H1 (cell line): ENCODE measurements at regions not wholly inside any gene's neighbourhood (a gene's known extent, or its start where the extent isn't known, plus 50 kb on each side); places are given as distances from the start of the nearest gene placed in this dataset.

Source experiments
- CTCF ChIA-PET: fragments of 300-600 bp; sonication (Branson Sonifier 250); formaldehyde crosslinking; loops from one replicate; lab custom pipeline; 2021; ENCODE audit not compliant: partially characterized antibody; lab: Charles Lee
- POLR2A ChIA-PET: fragments of 300-600 bp; sonication (Branson Sonifier 250); formaldehyde crosslinking; loops from one replicate; lab custom pipeline; 2021; ENCODE audit warnings: inconsistent platforms; ENCODE audit not compliant: partially characterized antibody; lab: Charles Lee
- DNase-seq, 2 experiments: peaks; one replicate each; pipeline versions ENCODE4 v3.0.0 to v3.0.0-alpha.2; 2010 to 2022; ENCODE audit warnings: low spot score in 2 of 2, low read depth in 1 of 2, mixed read lengths in 1 of 2
- FAIRE-seq: peaks from 2 replicates; lab custom pipeline; 2011; peaks lifted over from hg19 to GRCh38; lab: Jason Lieb, UNC
- H2AFZ ChIP-seq: 2 replicates; pipeline ENCODE4 v1.8.1; 2012; ENCODE audit warnings: low read length, inconsistent platforms
- H2AK5ac ChIP-seq: 2 replicates; pipeline ENCODE4 v1.6.1; 2013; ENCODE audit warnings: low read depth, low read length
- H2BK120ac ChIP-seq: replicated peaks from 2 replicates; pipeline ENCODE3; 2013; ENCODE audit warnings: low read depth, low read length, inconsistent platforms
- H2BK12ac ChIP-seq: 2 replicates; pipeline ENCODE4 v1.6.1; 2013; ENCODE audit warnings: low read depth, low read length
- H2BK15ac ChIP-seq: 2 replicates; pipeline ENCODE4 v1.6.1; 2013; ENCODE audit warnings: low read length
- H2BK20ac ChIP-seq: 2 replicates; pipeline ENCODE4 v1.6.1; 2013; ENCODE audit warnings: low read length
- H2BK5ac ChIP-seq: 2 replicates; pipeline ENCODE4 v1.6.1; 2013; ENCODE audit warnings: low read depth, low read length
- H3K14ac ChIP-seq: 2 replicates; pipeline ENCODE4 v1.6.1; 2013; ENCODE audit warnings: inconsistent platforms; ENCODE audit not compliant: insufficient read length
- H3K18ac ChIP-seq: 2 replicates; pipeline ENCODE4 v1.6.1; 2013; ENCODE audit warnings: low read length; ENCODE audit errors: extremely low read depth
- H3K23ac ChIP-seq: 2 replicates; pipeline ENCODE4 v1.6.1; 2013; ENCODE audit warnings: inconsistent platforms; ENCODE audit not compliant: insufficient read length
- H3K23me2 ChIP-seq: 2 replicates; pipeline ENCODE4 v1.6.1; 2013; ENCODE audit warnings: low read depth, low read length
- H3K27ac ChIP-seq: 2 replicates; pipeline ENCODE4 v1.6.1; 2011; ENCODE audit warnings: low read depth, low read length, inconsistent platforms
- H3K27me3 ChIP-seq, 4 experiments: replicated peaks in 1 of 4; 1 replicate in 1 of 4; 2 replicates in 3 of 4; pipeline versions ENCODE4 v1.6.1 to v1.8.1; 2011 to 2013; ENCODE audit warnings: low read length in 3 of 4, mild to moderate bottlenecking in 3 of 4, inconsistent platforms in 2 of 4, mixed read lengths in 2 of 4, moderate library complexity in 1 of 4; ENCODE audit not compliant: control insufficient read depth in 3 of 4, insufficient read depth in 3 of 4; ENCODE audit errors: extremely low read depth in 1 of 4
- H3K36me3 ChIP-seq, 4 experiments: 2 replicates each; pipeline versions ENCODE4 v1.6.1 to v1.8.1; 2011 to 2013; ENCODE audit warnings: mild to moderate bottlenecking in 4 of 4, low read length in 3 of 4, moderate library complexity in 2 of 4, control low read depth in 1 of 4, inconsistent platforms in 1 of 4; ENCODE audit not compliant: insufficient read depth in 4 of 4, control insufficient read depth in 2 of 4
- H3K4ac ChIP-seq: replicated peaks from 2 replicates; pipeline ENCODE3; 2013; ENCODE audit warnings: low read length, low read depth, mixed read lengths, inconsistent platforms; ENCODE audit not compliant: insufficient read length
- H3K4me1 ChIP-seq, 4 experiments: replicated peaks in 1 of 4; 1 replicate in 1 of 4; 2 replicates in 3 of 4; pipeline versions ENCODE4 v1.6.1 to v1.8.1; 2011 to 2013; ENCODE audit warnings: low read length in 3 of 4, inconsistent platforms in 2 of 4, mixed read lengths in 1 of 4; ENCODE audit not compliant: insufficient read depth in 4 of 4, control insufficient read depth in 3 of 4
- H3K4me2 ChIP-seq, 2 experiments: 2 replicates each; pipeline versions ENCODE4 v1.6.1 to v1.8.1; 2011 to 2013; ENCODE audit warnings: low read depth in 2 of 2, low read length in 2 of 2, control low read depth in 1 of 2, inconsistent platforms in 1 of 2, mild to moderate bottlenecking in 1 of 2; ENCODE audit not compliant: insufficient read depth in 1 of 2
- H3K4me3 ChIP-seq, 4 experiments: fragments of 200-600, 300-600 bp in 1 of 4; sonication (generic), shearing (Covaris generic), sonication (Bioruptor Twin) in 1 of 4; 2 replicates each; pipeline versions ENCODE4 v1.5.1 to v1.8.1; 2011 to 2016; ENCODE audit warnings: low read length in 4 of 4, low read depth in 3 of 4, control low read depth in 2 of 4, inconsistent platforms in 2 of 4, mild to moderate bottlenecking in 2 of 4, mixed read lengths in 1 of 4, moderate library complexity in 1 of 4; ENCODE audit not compliant: insufficient read depth in 2 of 4; ENCODE audit errors: extremely low read depth in 1 of 4
- H3K56ac ChIP-seq: replicated peaks from 2 replicates; pipeline ENCODE3; 2013; ENCODE audit warnings: low read depth, mild to moderate bottlenecking, mixed read lengths, low read length, inconsistent platforms; ENCODE audit not compliant: insufficient read length
- H3K79me1 ChIP-seq: 2 replicates; pipeline ENCODE4 v1.6.1; 2013; ENCODE audit warnings: low read depth, low read length, control low read depth
- H3K79me2 ChIP-seq, 2 experiments: 2 replicates each; pipeline versions ENCODE4 v1.6.1 to v1.8.1; 2012 to 2013; ENCODE audit warnings: low read length in 2 of 2, mild to moderate bottlenecking in 2 of 2, inconsistent platforms in 1 of 2; ENCODE audit not compliant: insufficient read depth in 2 of 2, control insufficient read depth in 1 of 2
- H3K9ac ChIP-seq, 4 experiments: replicated peaks in 1 of 4; 1 replicate in 1 of 4; 2 replicates in 3 of 4; pipeline versions ENCODE4 v1.6.1 to v1.8.1; 2011 to 2013; ENCODE audit warnings: low read depth in 3 of 4, low read length in 3 of 4, control low read depth in 2 of 4, mild to moderate bottlenecking in 2 of 4, moderate library complexity in 2 of 4, inconsistent platforms in 1 of 4; ENCODE audit errors: extremely low read depth in 1 of 4
- H3K9me3 ChIP-seq, 2 experiments: 2 replicates each; pipeline versions ENCODE4 v1.6.1 to v1.8.1; 2012 to 2013; ENCODE audit warnings: mild to moderate bottlenecking in 2 of 2, moderate library complexity in 2 of 2, control low read depth in 1 of 2, inconsistent platforms in 1 of 2, low read depth in 1 of 2, low read length in 1 of 2, mixed read lengths in 1 of 2; ENCODE audit not compliant: insufficient read depth in 2 of 2
- H4K20me1 ChIP-seq, 2 experiments: replicated peaks in 1 of 2; 2 replicates each; pipeline versions ENCODE3 to v1.8.1; 2011 to 2013; ENCODE audit warnings: inconsistent platforms in 2 of 2, low read length in 2 of 2, mild to moderate bottlenecking in 1 of 2; ENCODE audit not compliant: insufficient read depth in 2 of 2, control insufficient read depth in 1 of 2
- H4K5ac ChIP-seq: 2 replicates; pipeline ENCODE4 v1.6.1; 2013; ENCODE audit warnings: low read length, low read depth, mixed read lengths, inconsistent platforms; ENCODE audit not compliant: insufficient read length
- H4K8ac ChIP-seq: 2 replicates; pipeline ENCODE4 v1.8.0; 2013; ENCODE audit warnings: mild to moderate bottlenecking, moderate library complexity, low read length, inconsistent platforms; ENCODE audit not compliant: insufficient read depth; ENCODE audit errors: extremely low read depth
- H4K91ac ChIP-seq: replicated peaks from 2 replicates; pipeline ENCODE3; 2013; ENCODE audit warnings: low read length, mixed read lengths, inconsistent platforms; ENCODE audit not compliant: insufficient read length
- ASH2L ChIP-seq: fragments of 200-600, 300-600 bp; sonication (generic); IDR thresholded peaks from one replicate; pipeline ENCODE4 v1.7.1; 2017; ENCODE audit warnings: low read length
- EGR1 ChIP-seq: IDR thresholded peaks from 2 replicates; pipeline ENCODE4 v1.6.1; 2011; ENCODE audit warnings: low read depth, low read length, borderline replicate concordance
- GTF2F1 ChIP-seq: IDR thresholded peaks from 2 replicates; pipeline ENCODE4 v1.6.1; 2012; ENCODE audit warnings: low read depth, low read length, improper control_type of control experiment, borderline replicate concordance
- KDM4A ChIP-seq: IDR thresholded peaks from one replicate; pipeline ENCODE4 v1.7.1; 2012; ENCODE audit warnings: low read depth, mild to moderate bottlenecking, moderate library complexity, low read length, inconsistent platforms; ENCODE audit not compliant: severe bottlenecking
- KDM5A ChIP-seq: fragments of 200-600 bp; IDR thresholded peaks from 2 replicates; pipeline ENCODE4 v1.7.1; 2012; ENCODE audit warnings: mild to moderate bottlenecking, low read length, inconsistent platforms, mixed read lengths
- MAFK ChIP-seq: IDR thresholded peaks from 2 replicates; pipeline ENCODE4 v1.6.1; 2012; ENCODE audit warnings: low read depth, mild to moderate bottlenecking, improper control_type of control experiment, low read length
- NRF1 ChIP-seq: IDR thresholded peaks from 2 replicates; pipeline ENCODE4 v1.6.1; 2011; ENCODE audit warnings: mild to moderate bottlenecking, low read depth, low read length, improper control_type of control experiment
- POLR2A ChIP-seq, 2 experiments: IDR thresholded peaks; 1 replicate in 1 of 2; 2 replicates in 1 of 2; pipeline ENCODE4 v1.6.1; 2011; ENCODE audit warnings: low read depth in 2 of 2, low read length in 2 of 2, mild to moderate bottlenecking in 2 of 2; ENCODE audit errors: control extremely low read depth in 1 of 2
- SIRT6 ChIP-seq: IDR thresholded peaks from one replicate; pipeline ENCODE4 v1.7.1; 2012; ENCODE audit warnings: low read length, inconsistent platforms
- SP4 ChIP-seq: IDR thresholded peaks from 2 replicates; pipeline ENCODE4 v1.6.1; 2012; ENCODE audit warnings: low read length, inconsistent platforms
- YY1 ChIP-seq: IDR thresholded peaks from 2 replicates; pipeline ENCODE4 v1.6.1; 2011; ENCODE audit warnings: low read depth, mild to moderate bottlenecking, low read length
- ZNF274 ChIP-seq: IDR thresholded peaks from 2 replicates; pipeline ENCODE4 v1.7.0; 2012; ENCODE audit warnings: low read length, borderline replicate concordance; ENCODE audit errors: extremely low read depth
- WGBS, 2 experiments: shearing (Covaris generic) in 1 of 2; methylation state at CpG; one replicate each; pipeline versions ENCODE4 v1.1.6 to v1.1.7; 2013 to 2015; ENCODE audit warnings: low lambda C conversion rate in 2 of 2, mixed read lengths in 2 of 2, inconsistent platforms in 1 of 2, low coverage in 1 of 2, missing lambda C conversion rate in 1 of 2; ENCODE audit not compliant: insufficient replicate concordance in 2 of 2, insufficient coverage in 1 of 2, insufficient read length in 1 of 2; ENCODE audit errors: extremely low coverage in 1 of 2, missing lambda C conversion rate in 1 of 2; 5-methylcytosine and 5-hydroxymethylcytosine counted together

DNA sequence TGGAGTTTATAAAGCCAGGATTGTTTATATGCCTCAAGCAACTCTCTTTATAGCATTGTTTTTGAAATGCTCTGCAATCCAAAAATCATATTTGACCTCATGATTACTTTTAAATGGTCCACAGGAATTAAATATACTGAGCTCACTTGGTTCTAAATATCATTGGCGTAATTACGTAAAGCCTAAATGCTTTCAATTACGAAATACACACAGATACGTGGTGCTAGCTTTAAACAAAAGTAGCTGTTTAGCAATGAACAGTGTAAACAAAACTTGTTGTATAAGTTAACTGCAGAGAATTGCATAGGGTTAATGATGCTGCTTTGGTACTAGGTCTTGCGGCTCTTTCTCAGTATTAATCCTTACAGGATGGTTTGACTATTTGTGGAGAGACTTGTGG, 346.6 kb downstream of the COG6 start:
- H4K20me1 ChIP-seq = no peaks in the 10 kb centered on the region
- FAIRE-seq (no peak), DNase-seq (no peak)
- H3K9me3 ChIP-seq = no peaks in the 10 kb centered on the region
- ChIA-PET CTCF (interaction anchor here (0.6 to 1.7 kb wide), 5 partner anchors 11 to 775 kb away, joined by 3 to 4 read pairs (median 3); no protein-coding TSS in a partner anchor), POLR2A (no interaction called here)
- H4K5ac ChIP-seq = no peak overlapping the region
- no peak overlapping the region for H3K9ac ChIP-seq
- H4K8ac ChIP-seq = no peak overlapping the region
- no peak overlapping the region for H2BK15ac ChIP-seq
- H3K79me2 ChIP-seq = no peaks in the 10 kb centered on the region
- H3K23me2 ChIP-seq = no peaks in the 10 kb centered on the region
- H3K23ac ChIP-seq = no peak overlapping the region
- H2BK120ac ChIP-seq = no peak overlapping the region
- no peak overlapping the region for H3K27ac ChIP-seq
- no peak overlapping the region for H3K4ac ChIP-seq
- H3K18ac ChIP-seq = no peak overlapping the region
- TF ChIP-seq KDM5A (no peak), SP4 (no peak), ZNF274 (no peak), MAFK (no peak), YY1 (no peak), SIRT6 (no peak), NRF1 (no peak), EGR1 (no peak), GTF2F1 (no peak), ASH2L (no peak), KDM4A (no peak), POLR2A (IDR thresholded peaks at IDR 0.05; ENCODE audit: control extremely low read depth in 1 of 2, low read depth in 2 of 2, low read length in 2 of 2) (no peak)
- no peaks in the 10 kb centered on the region for H3K4me1 ChIP-seq
- no peak overlapping the region for H2AK5ac ChIP-seq
- no peak overlapping the region for H3K14ac ChIP-seq
- no peak overlapping the region for H2BK20ac ChIP-seq
- WGBS, 2 experiments = 93% methylated on average over 5 of the region's 5 CpGs; no CpG with 5 or more reads in 1 of the 2 experiments
- no peak overlapping the region for H2BK12ac ChIP-seq
- H3K4me2 ChIP-seq = no peak overlapping the region
- H3K36me3 ChIP-seq = no peaks in the 10 kb centered on the region
- no peak overlapping the region for H2AFZ ChIP-seq
- no peak overlapping the region for H3K4me3 ChIP-seq
- no peak overlapping the region for H3K56ac ChIP-seq
- no peak overlapping the region for H2BK5ac ChIP-seq
- no peaks in the 10 kb centered on the region for H3K27me3 ChIP-seq
- no peaks in the 10 kb centered on the region for H3K79me1 ChIP-seq
- H4K91ac ChIP-seq = no peak overlapping the region
